NB4 (cell line): ENCODE measurements at regions not wholly inside any gene's neighbourhood (a gene's known extent, or its start where the extent isn't known, plus 50 kb on each side); places are given as distances from the start of the nearest gene placed in this dataset.

Experiments
- DNase-seq: peaks from one replicate; pipeline ENCODE4 v3.0.0; 2010; ENCODE audit warnings: low read depth
- H3K4me3 ChIP-seq: one replicate; pipeline ENCODE4 v1.5.1; 2011; ENCODE audit warnings: mild to moderate bottlenecking, low read depth, low read length, moderate library complexity
- CTCF ChIP-seq: IDR thresholded peaks from one replicate; pipeline ENCODE4 v1.5.1; 2012; ENCODE audit warnings: low read depth, low read length
- MAX ChIP-seq: IDR thresholded peaks from 2 replicates; pipeline ENCODE4 v1.6.1; 2011; ENCODE audit warnings: low read depth, low read length
- MYC ChIP-seq: IDR thresholded peaks from 2 replicates; pipeline ENCODE4 v1.6.1; 2011; ENCODE audit warnings: low read depth, low read length
- POLR2A ChIP-seq: IDR thresholded peaks from 2 replicates; pipeline ENCODE4 v1.6.1; 2011; ENCODE audit warnings: mild to moderate bottlenecking; ENCODE audit not compliant: insufficient read length; ENCODE audit errors: extremely low read depth

DNA sequence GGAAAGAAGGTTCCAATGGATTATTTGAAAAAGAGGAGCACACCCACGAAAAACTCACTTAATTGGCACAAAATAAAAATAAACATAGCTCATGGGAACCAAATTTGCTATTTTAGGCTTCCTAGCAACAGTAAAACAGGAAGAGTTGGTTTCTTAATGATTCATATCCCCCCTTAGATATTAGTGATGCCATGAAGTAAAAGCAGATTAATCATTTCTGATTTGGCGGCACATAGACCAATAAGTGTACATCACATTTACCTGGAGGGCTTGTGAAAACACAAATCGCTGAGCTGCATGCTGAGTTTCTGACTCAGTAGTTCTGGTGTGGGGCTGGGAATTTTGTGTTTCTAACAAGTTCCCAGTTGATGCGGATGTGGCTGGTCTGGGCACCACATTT is 260.4 kb downstream of the SLC4A3 start:
- no peak for DNase-seq
- no peak overlapping the region for H3K4me3 ChIP-seq
- TF ChIP-seq CTCF, result no peak
- no peak for TF ChIP-seq POLR2A
- no peak for TF ChIP-seq MYC
- no peak for TF ChIP-seq MAX

GRCh38 chr2:219893541-219893940 is 266.1 kb downstream of the SLC4A3 start:
- DNase-seq, result no peak
- TF ChIP-seq CTCF (no peak), POLR2A (no peak), MAX (no peak), MYC (no peak)
- H3K4me3 ChIP-seq, result no peak overlapping the region

DNA sequence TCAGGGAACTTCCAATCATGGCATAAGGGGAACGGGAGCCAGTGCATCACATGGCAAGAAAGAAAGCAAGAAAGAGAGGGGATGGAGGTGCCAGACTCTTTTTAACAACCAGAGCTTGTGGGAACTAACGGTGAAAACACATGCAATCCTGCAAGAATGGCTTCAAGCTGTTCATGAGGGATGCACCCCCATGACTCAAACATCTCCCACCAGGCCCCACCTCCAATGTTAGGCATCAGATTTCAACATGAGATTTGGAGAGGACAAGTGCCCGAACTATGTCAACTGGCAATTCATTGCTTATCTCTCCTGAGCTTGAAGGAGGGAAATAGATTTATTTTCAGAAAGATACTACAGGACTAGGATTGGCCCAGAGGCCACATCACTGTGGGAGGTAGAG is 270.0 kb downstream of the SLC4A3 start:
- TF ChIP-seq MAX (no peak), POLR2A (no peak), MYC (no peak), CTCF (no peak)
- no peak overlapping the region for H3K4me3 ChIP-seq
- no peak for DNase-seq

DNA sequence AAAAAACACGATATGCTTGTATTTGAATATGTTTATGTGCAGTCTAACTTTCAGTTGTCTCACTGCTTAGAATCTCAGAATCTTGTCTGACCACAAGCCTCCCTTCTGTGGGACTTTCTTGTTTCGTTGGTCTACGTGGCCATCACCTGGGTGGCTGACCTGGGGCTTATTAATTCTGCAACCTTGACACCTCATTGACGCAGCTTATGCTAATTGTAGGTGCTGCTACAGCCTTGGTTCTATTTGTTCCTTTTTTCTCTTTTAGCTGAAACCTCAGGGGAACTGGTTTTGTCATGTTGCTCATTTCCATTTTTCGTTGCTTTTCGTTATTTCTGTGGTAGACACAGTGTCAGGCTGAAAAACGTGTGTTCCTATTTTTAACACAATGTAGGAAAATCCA is 273.7 kb downstream of the SLC4A3 start:
- H3K4me3 ChIP-seq, result no peak overlapping the region
- no peak for TF ChIP-seq CTCF
- no peak for TF ChIP-seq MYC
- TF ChIP-seq MAX, result no peak
- no peak for TF ChIP-seq POLR2A
- DNase-seq, result peak; percentile 48

DNA sequence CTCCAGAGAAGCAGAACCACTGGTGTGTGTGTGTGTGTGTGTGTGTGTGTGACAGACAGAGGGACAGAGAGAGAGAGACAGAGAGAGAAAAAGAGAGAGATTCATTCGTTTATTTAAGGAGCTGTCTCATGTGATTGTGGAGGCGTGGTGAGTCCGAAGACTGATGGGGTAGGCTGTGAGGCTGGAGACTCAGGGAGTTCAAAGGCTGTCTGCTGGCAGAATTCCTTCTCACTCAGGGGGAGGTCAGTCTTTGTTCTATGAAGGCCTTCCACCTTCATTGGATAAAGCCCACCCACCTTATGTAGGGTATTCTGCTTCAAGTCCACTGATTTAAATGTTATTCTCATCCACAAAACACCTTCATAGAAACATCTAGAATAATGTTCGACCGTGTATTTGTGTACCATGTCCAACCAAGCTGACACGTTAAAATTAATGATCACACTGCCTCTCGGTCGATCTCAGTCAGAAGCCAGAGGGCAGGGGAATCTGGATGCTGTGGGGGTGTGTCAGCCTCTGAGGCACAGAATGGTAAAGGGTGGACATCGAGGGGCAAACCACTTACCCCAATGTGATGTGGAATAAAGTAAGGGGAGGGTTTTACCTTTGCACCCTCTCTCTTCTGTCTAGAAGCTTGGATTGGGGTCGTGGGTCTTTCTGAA is 275.6 kb downstream of the SLC4A3 start:
- no peak for DNase-seq
- no peak overlapping the region for H3K4me3 ChIP-seq
- TF ChIP-seq CTCF (no peak), MAX (no peak), MYC (no peak), POLR2A (no peak)

- no peak overlapping the region for H3K4me3 ChIP-seq
- TF ChIP-seq CTCF (no peak), POLR2A (no peak), MYC (no peak), MAX (no peak)
- DNase-seq, result no peak
Observed at GRCh38 chr2:219905640-219906039, 278.2 kb downstream of the SLC4A3 start.
